GM21723 (cell line): ENCODE measurements at regions not wholly inside any gene's neighbourhood (a gene's known extent, or its start where the extent isn't known, plus 50 kb on each side); places are given as distances from the start of the nearest gene placed in this dataset.
"Not testable (repeated sequence)": the region's sequence is repeated elsewhere in the genome, so short reads cannot be mapped to it uniquely, and the experiment has no call there.

Experiments
- ATAC-seq: cut with Tn5 transposase; IDR thresholded peaks from one replicate; pipeline ENCODE4 v1.9.1; 2021; ENCODE audit warnings: mild to moderate bottlenecking, moderate library complexity; ENCODE audit not compliant: unreplicated experiment

GRCh38 chr6:74447013-74447412, 751.0 kb downstream of the CD109 start:
- peak; percentile 63 for ATAC-seq

- ATAC-seq: no peak
Observed at GRCh38 chr6:74439123-74439811, 743.3 kb downstream of the CD109 start.

GRCh38 chr6:74438395-74438794, 742.4 kb downstream of the CD109 start:
- ATAC-seq: not testable (repeated sequence)

- ATAC-seq: no peak
Observed at GRCh38 chr6:74434171-74434570, 738.2 kb downstream of the CD109 start.

GRCh38 chr6:74431873-74432580, 736.0 kb downstream of the CD109 start:
- no peak for ATAC-seq

- no peak for ATAC-seq
Observed at GRCh38 chr6:74420221-74420620, 724.2 kb downstream of the CD109 start.

GRCh38 chr6:74415056-74415455, 719.1 kb downstream of the CD109 start:
- ATAC-seq: no peak

- ATAC-seq: no peak
Observed at GRCh38 chr6:74410630-74411029, 714.6 kb downstream of the CD109 start.

GRCh38 chr6:74409447-74409846, 713.4 kb downstream of the CD109 start:
- ATAC-seq: peak; percentile 72

- no peak for ATAC-seq
Observed at GRCh38 chr6:74408844-74409243, 712.8 kb downstream of the CD109 start.

GRCh38 chr6:74404366-74404765, 708.4 kb downstream of the CD109 start:
- ATAC-seq: no peak

GRCh38 chr6:74402781-74403180, 706.8 kb downstream of the CD109 start:
- no peak for ATAC-seq

GRCh38 chr6:74378437-74378836, 682.4 kb downstream of the CD109 start:
- ATAC-seq: not testable (repeated sequence)

- no peak for ATAC-seq
Observed at GRCh38 chr6:74369556-74369993, 673.6 kb downstream of the CD109 start.

GRCh38 chr6:74368746-74369145, 672.7 kb downstream of the CD109 start:
- no peak for ATAC-seq

- ATAC-seq: no peak
Observed at GRCh38 chr6:74366634-74367033, 670.6 kb downstream of the CD109 start.

- ATAC-seq: no peak
Observed at GRCh38 chr6:74362391-74362790, 666.4 kb downstream of the CD109 start.

GRCh38 chr6:74357321-74357720, 661.3 kb downstream of the CD109 start:
- ATAC-seq: no peak

GRCh38 chr6:74356391-74356790, 660.4 kb downstream of the CD109 start:
- no peak for ATAC-seq

- no peak for ATAC-seq
Observed at GRCh38 chr6:74346936-74347535, 651.0 kb downstream of the CD109 start.

GRCh38 chr6:74343804-74344203, 647.8 kb downstream of the CD109 start:
- no peak for ATAC-seq

- ATAC-seq: not testable (repeated sequence)
Observed at GRCh38 chr6:74343321-74343720, 647.3 kb downstream of the CD109 start.
